NT2/D1 (cell line): ENCODE measurements at regions not wholly inside any gene's neighbourhood (a gene's known extent, or its start where the extent isn't known, plus 50 kb on each side); places are given as distances from the start of the nearest gene placed in this dataset.
"Not testable (repeated sequence)": the region's sequence is repeated elsewhere in the genome, so short reads cannot be mapped to it uniquely, and the experiment has no call there.

ENCODE experiments used
- DNase-seq: peaks from one replicate; pipeline ENCODE4 v3.0.0-alpha.2; 2011; ENCODE audit warnings: low read depth, low spot score
- H3K27me3 ChIP-seq: 2 replicates; pipeline ENCODE4 v1.6.0; 2011; ENCODE audit warnings: mild to moderate bottlenecking; ENCODE audit not compliant: insufficient read length, insufficient read depth
- H3K36me3 ChIP-seq: 2 replicates; pipeline ENCODE4 v1.6.1; 2011; ENCODE audit warnings: mild to moderate bottlenecking, low read length, mixed read lengths; ENCODE audit not compliant: insufficient read depth, insufficient read length
- H3K4me1 ChIP-seq: 2 replicates; pipeline ENCODE4 v1.5.1; 2011; ENCODE audit not compliant: insufficient read depth, insufficient read length
- H3K4me3 ChIP-seq: 2 replicates; pipeline ENCODE4 v1.5.1; 2011; ENCODE audit warnings: low read depth; ENCODE audit not compliant: insufficient read length
- H3K9ac ChIP-seq: 2 replicates; pipeline ENCODE4 v1.6.0; 2011; ENCODE audit warnings: low read depth; ENCODE audit not compliant: insufficient read length
- H3K9me3 ChIP-seq: 2 replicates; pipeline ENCODE4 v1.5.1; 2011; ENCODE audit warnings: mild to moderate bottlenecking, low read length; ENCODE audit not compliant: insufficient read depth
- SUZ12 ChIP-seq: IDR thresholded peaks from 2 replicates; pipeline ENCODE4 v1.6.1; 2011; ENCODE audit not compliant: insufficient read length, insufficient read depth; ENCODE audit errors: extremely low read depth
- YY1 ChIP-seq: IDR thresholded peaks from 2 replicates; pipeline ENCODE4 v1.6.1; 2011; ENCODE audit not compliant: insufficient read length, insufficient read depth
- ZNF274 ChIP-seq: IDR thresholded peaks from 2 replicates; pipeline ENCODE4 v1.6.1; 2011; ENCODE audit warnings: mild to moderate bottlenecking, low read depth, low read length

DNA sequence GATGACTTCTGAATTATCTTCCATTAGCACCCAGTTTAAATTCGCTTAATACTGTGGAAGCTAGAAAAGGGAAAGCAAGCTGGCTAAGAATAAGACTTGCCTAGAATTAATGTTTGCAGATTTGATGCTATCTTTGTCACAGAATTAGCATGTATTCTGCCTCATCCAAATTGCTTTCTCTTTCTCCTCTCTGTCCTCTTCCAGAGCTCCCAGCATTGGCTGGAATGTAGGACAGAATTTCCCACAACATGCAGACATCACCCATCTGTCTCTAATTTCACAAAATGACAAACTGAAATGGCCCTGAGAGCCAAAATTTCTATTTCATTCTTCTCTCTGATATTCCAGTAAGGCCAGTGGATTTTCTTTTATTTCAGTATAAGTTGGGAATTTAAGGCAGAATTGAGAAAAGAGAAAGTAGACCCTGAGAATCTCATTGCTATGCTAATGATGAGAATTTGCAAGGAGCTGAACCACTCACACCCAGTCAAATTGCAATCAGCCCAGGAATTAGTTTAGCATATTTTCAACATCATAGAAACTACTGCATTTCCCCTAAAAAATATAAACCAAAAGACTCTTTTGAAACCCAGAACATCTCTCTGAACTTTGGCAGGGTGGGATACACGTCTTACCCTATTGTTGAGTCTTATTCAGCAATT is 188.8 kb downstream of the RCHY1 start:
- Histone ChIP-seq H3K4me3 (no peak overlapping the region), H3K9ac (no peak overlapping the region), H3K4me1 (no peaks in the 10 kb centered on the region), H3K36me3 (no peaks in the 10 kb centered on the region), H3K9me3 (no peaks in the 10 kb centered on the region), H3K27me3 (no peaks in the 10 kb centered on the region)
- no peak for TF ChIP-seq SUZ12
- no peak for TF ChIP-seq ZNF274
- no peak for TF ChIP-seq YY1
- DNase-seq: no peak

DNA sequence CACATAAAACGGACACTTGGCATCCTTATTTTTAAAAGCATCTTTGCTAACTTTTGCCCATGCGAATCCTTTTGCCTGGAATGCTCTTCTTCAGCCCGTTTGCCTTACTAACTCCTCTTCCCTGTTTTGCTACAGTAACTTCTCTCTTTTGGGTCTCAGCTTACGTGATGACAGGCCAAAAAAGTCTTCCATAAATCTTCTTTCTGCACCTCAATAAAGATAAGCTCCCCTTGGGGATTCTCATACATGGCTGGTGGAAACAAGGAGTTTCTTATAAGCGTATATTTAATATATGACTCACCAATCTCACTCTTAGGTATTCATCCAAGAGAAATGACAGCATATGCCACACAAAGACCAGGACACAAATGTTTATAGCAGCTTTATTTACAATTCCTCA is 192.7 kb downstream of the RCHY1 start:
- H3K9ac ChIP-seq: no peak overlapping the region
- no peaks in the 10 kb centered on the region for H3K27me3 ChIP-seq
- no peak for TF ChIP-seq YY1
- no peak for TF ChIP-seq ZNF274
- TF ChIP-seq SUZ12: no peak
- H3K4me3 ChIP-seq: no peak overlapping the region
- H3K9me3 ChIP-seq: no peaks in the 10 kb centered on the region
- no peaks in the 10 kb centered on the region for H3K36me3 ChIP-seq
- DNase-seq: no peak
- H3K4me1 ChIP-seq: no peaks in the 10 kb centered on the region

DNA sequence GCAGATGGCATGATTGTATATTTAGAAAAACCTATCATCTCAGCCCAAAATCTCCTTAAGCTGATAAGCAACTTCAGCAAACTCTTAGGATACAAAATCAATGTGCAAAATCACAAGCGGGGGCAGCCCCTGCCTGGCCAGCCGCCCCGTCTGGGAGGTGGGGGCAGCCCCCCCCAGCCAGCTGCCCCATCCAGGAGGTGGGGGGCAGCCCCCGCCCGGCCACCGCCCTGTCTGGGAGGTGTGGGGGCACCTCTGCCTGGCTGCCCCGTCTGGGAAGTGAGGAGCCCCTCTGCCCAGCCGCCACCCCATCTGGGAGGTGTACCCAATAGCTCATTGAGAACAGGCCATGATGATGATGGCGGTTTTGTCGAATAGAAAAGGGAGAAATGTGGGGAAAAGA is 196.6 kb downstream of the RCHY1 start:
- not testable (repeated sequence) for H3K4me1 ChIP-seq, H3K4me3 ChIP-seq, H3K36me3 ChIP-seq, H3K9me3 ChIP-seq, H3K9ac ChIP-seq, H3K27me3 ChIP-seq, DNase-seq

DNA sequence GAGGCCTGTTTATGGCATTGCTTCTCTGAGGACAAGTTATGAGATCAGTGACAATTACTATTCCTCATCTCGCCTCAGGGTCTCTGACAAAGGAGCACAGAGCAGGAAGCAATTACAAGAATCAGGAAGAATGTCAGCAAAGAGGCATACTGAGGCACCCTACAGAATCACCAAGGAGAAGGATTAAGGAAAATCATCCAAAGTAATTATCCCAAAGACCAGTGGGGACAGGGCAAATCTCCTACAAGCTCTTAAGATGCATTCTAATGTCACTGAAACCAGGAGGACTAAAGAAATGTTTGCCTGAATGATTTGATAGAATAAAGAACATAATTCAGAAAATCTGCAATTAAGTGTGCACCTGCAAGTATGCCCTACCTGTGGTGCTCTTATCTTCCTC is 206.2 kb downstream of the RCHY1 start:
- TF ChIP-seq SUZ12 (no peak), YY1 (no peak), ZNF274 (no peak)
- DNase-seq: no peak
- H3K27me3 ChIP-seq: no peaks in the 10 kb centered on the region
- no peak overlapping the region for H3K4me3 ChIP-seq
- no peak overlapping the region for H3K9ac ChIP-seq
- no peaks in the 10 kb centered on the region; the same call in 1 of the 2 replicates for H3K9me3 ChIP-seq
- no peaks in the 10 kb centered on the region for H3K36me3 ChIP-seq
- no peaks in the 10 kb centered on the region for H3K4me1 ChIP-seq

DNA sequence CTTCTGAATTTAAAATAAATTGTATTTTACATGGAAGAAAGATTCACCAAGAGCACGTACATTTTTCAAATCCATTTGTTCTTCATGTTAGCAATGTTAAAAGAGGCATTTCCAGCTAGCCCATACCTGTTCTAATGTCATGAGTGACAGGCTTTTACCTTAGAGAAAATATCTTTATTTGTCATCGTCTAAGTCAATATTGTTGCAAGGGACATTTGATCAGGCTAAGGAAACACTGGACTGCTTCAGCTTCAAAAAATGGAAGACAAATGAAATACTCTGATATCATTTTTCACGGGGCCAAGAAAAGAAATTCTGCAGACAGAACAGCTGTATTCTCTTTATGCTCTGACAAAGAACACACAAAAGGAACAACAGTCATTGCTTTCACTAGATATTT is 207.7 kb downstream of the RCHY1 start:
- no peak overlapping the region for H3K4me3 ChIP-seq
- no peaks in the 10 kb centered on the region for H3K4me1 ChIP-seq
- TF ChIP-seq SUZ12: no peak
- no peak for TF ChIP-seq ZNF274
- no peak for TF ChIP-seq YY1
- no peaks in the 10 kb centered on the region for H3K27me3 ChIP-seq
- H3K36me3 ChIP-seq: no peaks in the 10 kb centered on the region
- no peaks in the 10 kb centered on the region; the same call in 1 of the 2 replicates for H3K9me3 ChIP-seq
- H3K9ac ChIP-seq: no peak overlapping the region
- no peak for DNase-seq

DNA sequence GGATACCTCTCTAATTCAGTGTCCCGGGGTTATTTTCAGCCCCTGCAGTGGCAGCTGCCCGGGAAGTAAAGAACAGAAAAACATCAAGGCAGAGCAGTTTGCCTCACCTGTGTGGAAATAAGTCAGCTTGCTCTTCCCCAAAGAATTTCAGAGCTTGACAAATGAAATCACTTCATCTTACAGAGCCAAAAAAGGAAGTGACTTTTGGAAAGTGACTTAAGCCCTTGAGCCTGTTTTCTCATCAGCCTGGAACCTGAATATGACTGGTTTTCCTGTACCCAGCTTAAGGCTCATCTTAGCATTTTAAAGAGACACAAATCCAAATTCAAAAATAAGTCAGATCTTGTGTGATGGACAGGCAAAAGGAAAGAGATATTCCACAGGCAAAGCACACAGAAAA is 211.6 kb downstream of the RCHY1 start:
- H3K36me3 ChIP-seq: no peaks in the 10 kb centered on the region
- peaks cover 7% of the 10 kb centered on the region; the same call in 1 of the 2 replicates for H3K9me3 ChIP-seq
- no peaks in the 10 kb centered on the region for H3K27me3 ChIP-seq
- no peak overlapping the region for H3K4me3 ChIP-seq
- TF ChIP-seq ZNF274 (no peak), YY1 (no peak), SUZ12 (no peak)
- no peak for DNase-seq
- no peaks in the 10 kb centered on the region for H3K4me1 ChIP-seq
- no peak overlapping the region for H3K9ac ChIP-seq

DNA sequence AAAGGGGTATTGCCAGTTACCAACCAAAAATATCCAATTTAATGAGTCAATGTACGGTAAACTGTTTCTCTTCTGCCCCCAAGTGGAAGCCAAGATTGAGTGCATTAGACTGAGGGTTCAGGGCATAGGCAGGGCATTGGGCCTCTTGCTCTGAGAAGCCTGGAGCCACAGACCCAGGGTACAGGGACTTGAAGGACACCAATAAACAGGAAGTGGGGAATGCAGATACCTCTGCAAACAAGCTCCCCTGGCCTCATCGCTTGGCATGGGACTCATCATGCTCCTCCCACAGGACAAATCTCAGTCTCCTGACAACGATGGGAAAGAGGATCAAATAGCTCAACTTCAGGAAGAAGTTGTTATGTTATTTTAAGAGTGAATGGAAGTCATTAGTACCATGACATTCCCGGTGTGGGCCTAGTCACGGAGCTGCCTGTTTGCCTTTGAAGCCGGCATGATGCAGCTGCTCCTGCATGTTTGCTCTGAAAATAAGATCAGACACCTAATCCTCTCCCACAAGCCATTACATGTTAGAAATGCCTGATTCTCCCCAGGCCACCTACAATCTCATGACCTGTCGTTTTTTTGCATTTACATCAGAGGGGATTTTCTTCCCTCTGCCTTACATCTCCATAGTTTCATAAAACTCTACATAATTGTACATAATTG is 224.2 kb downstream of the RCHY1 start:
- H3K4me3 ChIP-seq: no peak overlapping the region
- H3K9ac ChIP-seq: no peak overlapping the region
- no peaks in the 10 kb centered on the region for H3K4me1 ChIP-seq
- TF ChIP-seq SUZ12: no peak
- no peak for TF ChIP-seq ZNF274
- TF ChIP-seq YY1: no peak
- no peaks in the 10 kb centered on the region for H3K36me3 ChIP-seq
- H3K27me3 ChIP-seq: no peaks in the 10 kb centered on the region
- no peaks in the 10 kb centered on the region for H3K9me3 ChIP-seq
- DNase-seq: peak; percentile 28
